ENCODE measurements at regions not wholly inside any gene's neighbourhood (a gene's known extent, or its start where the extent isn't known, plus 50 kb on each side); places are given as distances from the start of the nearest gene placed in this dataset.

GRCh38 chr5:143495110-143495509 lies 91.6 kb upstream of the NR3C1 start (continued):
- TF ChIP-seq ATF6 (CRISPR knock-in tag; conservative IDR thresholded peaks at IDR 0.05) (no peak), NONO (IDR thresholded peaks at IDR 0.05) (no peak), NONO (CRISPR knock-in tag; conservative IDR thresholded peaks at IDR 0.05) (no peak), GLI4 (CRISPR knock-in tag; IDR thresholded peaks at IDR 0.05; ENCODE audit: borderline replicate concordance) (no peak), ZBTB33 (CRISPR knock-in tag; IDR thresholded peaks at IDR 0.05) (no peak), RXRB (CRISPR knock-in tag; IDR thresholded peaks at IDR 0.05; ENCODE audit: borderline replicate concordance) (peak; percentile 41; the same call in 1 of the 2 replicates), ZSCAN20 (CRISPR knock-in tag; IDR thresholded peaks at IDR 0.05; ENCODE audit: borderline replicate concordance) (no peak), GATAD1 (CRISPR knock-in tag; IDR thresholded peaks at IDR 0.05) (no peak), CEBPG (CRISPR knock-in tag; IDR thresholded peaks at IDR 0.05) (peak; percentile 92), ZNF367 (CRISPR knock-in tag; IDR thresholded peaks at IDR 0.05; ENCODE audit: borderline replicate concordance) (no peak), ZNF558 (CRISPR knock-in tag; IDR thresholded peaks at IDR 0.05; ENCODE audit: borderline replicate concordance) (no peak), SAP130 (CRISPR knock-in tag; IDR thresholded peaks at IDR 0.05; ENCODE audit: low read depth) (0 out of 2 replicates have a peak, but pooled peaks have one; percentile 22), KDM4B (CRISPR knock-in tag; IDR thresholded peaks at IDR 0.05) (no peak), MIXL1 (CRISPR knock-in tag; IDR thresholded peaks at IDR 0.05) (0 out of 2 replicates have a peak, but pooled peaks have one; percentile 55), ZNF292 (CRISPR knock-in tag; IDR thresholded peaks at IDR 0.05; ENCODE audit: borderline replicate concordance, low read depth) (0 out of 2 replicates have a peak, but pooled peaks have one; percentile 41), TOE1 (CRISPR knock-in tag; IDR thresholded peaks at IDR 0.05) (no peak), ZNF75D (CRISPR knock-in tag; IDR thresholded peaks at IDR 0.05; ENCODE audit: borderline replicate concordance) (no peak), ZNF644 (CRISPR knock-in tag; IDR thresholded peaks at IDR 0.05; ENCODE audit: low read depth) (peak; percentile 83), PRDM4 (CRISPR knock-in tag; IDR thresholded peaks at IDR 0.05; ENCODE audit: borderline replicate concordance) (no peak), ZNF777 (CRISPR knock-in tag; IDR thresholded peaks at IDR 0.05) (no peak)
- TF ChIP-seq, protein P1, sequence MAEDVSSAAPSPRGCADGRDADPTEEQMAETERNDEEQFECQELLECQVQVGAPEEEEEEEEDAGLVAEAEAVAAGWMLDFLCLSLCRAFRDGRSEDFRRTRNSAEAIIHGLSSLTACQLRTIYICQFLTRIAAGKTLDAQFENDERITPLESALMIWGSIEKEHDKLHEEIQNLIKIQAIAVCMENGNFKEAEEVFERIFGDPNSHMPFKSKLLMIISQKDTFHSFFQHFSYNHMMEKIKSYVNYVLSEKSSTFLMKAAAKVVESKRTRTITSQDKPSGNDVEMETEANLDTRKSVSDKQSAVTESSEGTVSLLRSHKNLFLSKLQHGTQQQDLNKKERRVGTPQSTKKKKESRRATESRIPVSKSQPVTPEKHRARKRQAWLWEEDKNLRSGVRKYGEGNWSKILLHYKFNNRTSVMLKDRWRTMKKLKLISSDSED (CRISPR knock-in tag; IDR thresholded peaks at IDR 0.05), result no peak
- TF ChIP-seq, protein P2, sequence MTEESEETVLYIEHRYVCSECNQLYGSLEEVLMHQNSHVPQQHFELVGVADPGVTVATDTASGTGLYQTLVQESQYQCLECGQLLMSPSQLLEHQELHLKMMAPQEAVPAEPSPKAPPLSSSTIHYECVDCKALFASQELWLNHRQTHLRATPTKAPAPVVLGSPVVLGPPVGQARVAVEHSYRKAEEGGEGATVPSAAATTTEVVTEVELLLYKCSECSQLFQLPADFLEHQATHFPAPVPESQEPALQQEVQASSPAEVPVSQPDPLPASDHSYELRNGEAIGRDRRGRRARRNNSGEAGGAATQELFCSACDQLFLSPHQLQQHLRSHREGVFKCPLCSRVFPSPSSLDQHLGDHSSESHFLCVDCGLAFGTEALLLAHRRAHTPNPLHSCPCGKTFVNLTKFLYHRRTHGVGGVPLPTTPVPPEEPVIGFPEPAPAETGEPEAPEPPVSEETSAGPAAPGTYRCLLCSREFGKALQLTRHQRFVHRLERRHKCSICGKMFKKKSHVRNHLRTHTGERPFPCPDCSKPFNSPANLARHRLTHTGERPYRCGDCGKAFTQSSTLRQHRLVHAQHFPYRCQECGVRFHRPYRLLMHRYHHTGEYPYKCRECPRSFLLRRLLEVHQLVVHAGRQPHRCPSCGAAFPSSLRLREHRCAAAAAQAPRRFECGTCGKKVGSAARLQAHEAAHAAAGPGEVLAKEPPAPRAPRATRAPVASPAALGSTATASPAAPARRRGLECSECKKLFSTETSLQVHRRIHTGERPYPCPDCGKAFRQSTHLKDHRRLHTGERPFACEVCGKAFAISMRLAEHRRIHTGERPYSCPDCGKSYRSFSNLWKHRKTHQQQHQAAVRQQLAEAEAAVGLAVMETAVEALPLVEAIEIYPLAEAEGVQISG (CRISPR knock-in tag; IDR thresholded peaks at IDR 0.05), result no peak

Data from HepG2 (cell line).